Osteoblast (primary cell): ENCODE measurements at regions not wholly inside any gene's neighbourhood (a gene's known extent, or its start where the extent isn't known, plus 50 kb on each side); places are given as distances from the start of the nearest gene placed in this dataset.

Source experiments
- DNase-seq: peaks from one replicate; pipeline ENCODE4 v3.0.0; 2011; ENCODE audit warnings: low spot score, mixed read lengths; ENCODE audit not compliant: insufficient read length; ENCODE audit errors: missing footprints
- H2AFZ ChIP-seq: 2 replicates; pipeline ENCODE4 v1.6.0; 2011; ENCODE audit warnings: mild to moderate bottlenecking, low read length
- H3K27ac ChIP-seq: 2 replicates; pipeline ENCODE4 v1.5.1; 2011; ENCODE audit warnings: mild to moderate bottlenecking, low read depth, low read length, moderate library complexity
- H3K27me3 ChIP-seq: 2 replicates; pipeline ENCODE4 v1.6.0; 2012; ENCODE audit warnings: mild to moderate bottlenecking, control low read depth, inconsistent platforms, low read length, moderate library complexity; ENCODE audit not compliant: insufficient read depth
- H3K36me3 ChIP-seq: 2 replicates; pipeline ENCODE4 v1.5.1; 2011; ENCODE audit warnings: mild to moderate bottlenecking, low read length, control low read depth, moderate library complexity; ENCODE audit not compliant: insufficient read depth
- H3K4me1 ChIP-seq: 2 replicates; pipeline ENCODE4 v1.5.1; 2011; ENCODE audit warnings: mild to moderate bottlenecking, low read length, control low read depth, moderate library complexity; ENCODE audit not compliant: insufficient read depth
- H3K4me2 ChIP-seq: 2 replicates; pipeline ENCODE4 v1.6.0; 2011; ENCODE audit warnings: mild to moderate bottlenecking, low read length; ENCODE audit not compliant: insufficient read depth
- H3K4me3 ChIP-seq: fragments of 200-600 bp; sonication (generic); 3 replicates; pipeline ENCODE4 v1.5.1; 2012; ENCODE audit warnings: mild to moderate bottlenecking, low read length, inconsistent platforms; ENCODE audit not compliant: insufficient read depth
- H3K79me2 ChIP-seq: 2 replicates; pipeline ENCODE4 v1.6.0; 2012; ENCODE audit warnings: mild to moderate bottlenecking, low read length, control low read depth, inconsistent platforms; ENCODE audit not compliant: insufficient read depth
- H3K9me3 ChIP-seq: 2 replicates; pipeline ENCODE4 v1.5.1; 2011; ENCODE audit warnings: low read depth, low read length, control low read depth
- H4K20me1 ChIP-seq: 2 replicates; pipeline ENCODE4 v1.6.0; 2012; ENCODE audit warnings: mild to moderate bottlenecking, low read length, control low read depth; ENCODE audit not compliant: insufficient read depth
- CTCF ChIP-seq: IDR thresholded peaks from 2 replicates; pipeline ENCODE4 v1.5.1; 2011; ENCODE audit warnings: mild to moderate bottlenecking, low read depth, low read length, moderate library complexity; ENCODE audit errors: extremely low read depth

DNA sequence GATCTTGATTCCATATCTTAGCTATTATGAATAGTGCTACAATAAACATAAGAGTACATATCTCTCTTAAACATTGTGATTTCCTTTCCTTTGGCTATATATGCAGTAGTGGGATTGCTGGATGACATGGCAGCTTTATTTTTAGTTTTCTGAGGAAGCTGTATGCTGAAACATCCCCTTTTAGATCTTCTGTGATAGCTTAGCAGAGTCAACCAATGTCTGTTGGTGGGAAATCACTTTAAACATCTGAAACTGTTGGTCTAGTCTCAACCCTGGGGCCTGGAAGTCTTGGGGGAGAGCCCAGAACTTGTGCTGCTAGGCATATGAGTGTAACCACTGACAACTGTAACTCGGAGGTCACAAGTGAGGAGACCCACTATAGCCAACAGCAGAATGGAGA, 378.6 kb upstream of the SLC14A2 start:
- Histone ChIP-seq H3K79me2 (no peaks in the 10 kb centered on the region), H4K20me1 (no peaks in the 10 kb centered on the region), H3K36me3 (no peaks in the 10 kb centered on the region), H3K4me2 (no peak overlapping the region), H3K9me3 (no peaks in the 10 kb centered on the region), H3K4me1 (no peaks in the 10 kb centered on the region), H3K27me3 (no peaks in the 10 kb centered on the region), H3K27ac (no peak overlapping the region), H3K4me3 (no peak overlapping the region), H2AFZ (no peak overlapping the region)
- no peak for TF ChIP-seq CTCF
- DNase-seq, result no peak

DNA sequence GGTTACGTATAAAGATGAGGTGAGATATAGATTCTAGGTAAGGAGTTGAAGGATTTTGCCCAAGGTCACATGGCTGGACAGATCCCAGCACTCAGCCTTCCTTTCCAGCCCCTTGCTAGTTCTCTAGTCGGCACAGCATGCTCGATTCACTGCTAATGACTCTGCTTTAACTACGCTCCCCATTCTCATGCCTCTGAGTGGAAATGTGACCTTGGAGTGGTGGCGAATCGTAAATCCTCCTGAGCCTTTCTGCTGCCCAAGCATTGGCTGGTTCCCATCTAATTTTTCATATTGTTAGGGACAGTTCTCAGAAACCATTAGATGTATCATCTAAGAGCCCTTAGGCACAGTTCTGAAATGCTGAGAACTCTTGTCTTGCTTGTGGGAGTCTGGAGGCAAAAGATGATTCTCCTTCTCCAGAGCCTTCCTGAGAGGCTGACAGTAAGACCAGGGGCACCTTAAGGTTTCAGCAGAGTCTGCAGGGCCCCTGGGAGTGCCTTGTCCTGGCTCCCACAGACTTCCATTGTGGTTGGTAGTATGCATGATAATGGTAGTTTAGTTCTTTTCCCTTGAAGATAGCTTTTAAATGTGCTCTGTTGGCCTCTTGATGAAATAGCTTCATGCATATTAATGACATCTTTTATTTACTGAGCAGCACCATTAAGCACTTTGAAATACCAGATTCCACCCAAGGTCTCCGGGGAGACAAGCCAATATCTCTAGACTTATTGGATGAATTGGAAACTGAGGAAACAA, 377.8 kb upstream of the SLC14A2 start:
- H4K20me1 ChIP-seq, result no peaks in the 10 kb centered on the region
- no peaks in the 10 kb centered on the region for H3K4me1 ChIP-seq
- no peaks in the 10 kb centered on the region for H3K9me3 ChIP-seq
- H3K36me3 ChIP-seq, result no peaks in the 10 kb centered on the region
- H3K27ac ChIP-seq, result no peak overlapping the region
- H3K79me2 ChIP-seq, result no peaks in the 10 kb centered on the region
- no peak overlapping the region for H3K4me2 ChIP-seq
- DNase-seq, result no peak
- no peak overlapping the region for H3K4me3 ChIP-seq
- no peak for TF ChIP-seq CTCF
- no peak overlapping the region for H2AFZ ChIP-seq
- no peaks in the 10 kb centered on the region for H3K27me3 ChIP-seq

DNA sequence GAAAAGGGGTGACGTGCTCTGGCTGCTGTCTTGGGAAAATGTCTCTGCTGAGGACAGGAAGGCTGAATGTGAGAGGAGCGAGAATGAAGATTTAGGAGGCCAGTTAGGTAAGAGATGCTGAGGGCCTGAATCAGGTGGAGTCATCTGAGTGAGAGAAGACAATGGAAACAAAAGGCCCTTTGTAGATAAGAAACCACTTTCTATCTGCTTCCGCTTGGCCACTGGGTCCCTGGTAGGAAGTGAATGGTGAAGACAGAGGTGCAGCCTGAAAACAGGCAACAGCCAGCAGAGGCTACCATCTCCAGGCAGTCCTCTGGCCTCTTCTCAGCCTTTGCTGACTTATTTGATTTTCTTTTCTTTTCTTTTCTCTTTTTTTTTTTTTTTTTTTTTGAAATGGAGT, 374.0 kb upstream of the SLC14A2 start:
- Histone ChIP-seq H3K27me3 (no peaks in the 10 kb centered on the region), H2AFZ (no peak overlapping the region), H3K9me3 (no peaks in the 10 kb centered on the region), H3K4me2 (no peak overlapping the region), H3K79me2 (no peaks in the 10 kb centered on the region), H4K20me1 (no peaks in the 10 kb centered on the region), H3K4me3 (no peak overlapping the region), H3K4me1 (peaks cover 13% of the 10 kb centered on the region), H3K36me3 (no peaks in the 10 kb centered on the region), H3K27ac (no peak overlapping the region)
- no peak for TF ChIP-seq CTCF
- no peak for DNase-seq

GRCh38 chr18:45241982-45242565, 373.2 kb upstream of the SLC14A2 start:
- TF ChIP-seq CTCF, result no peak
- H3K4me1 ChIP-seq, result peaks cover 13% of the 10 kb centered on the region
- H4K20me1 ChIP-seq, result no peaks in the 10 kb centered on the region
- H3K9me3 ChIP-seq, result no peaks in the 10 kb centered on the region
- H3K27ac ChIP-seq, result no peak overlapping the region
- H3K36me3 ChIP-seq, result no peaks in the 10 kb centered on the region
- H3K79me2 ChIP-seq, result no peaks in the 10 kb centered on the region
- H3K4me2 ChIP-seq, result no peak overlapping the region
- no peaks in the 10 kb centered on the region for H3K27me3 ChIP-seq
- H3K4me3 ChIP-seq, result no peak overlapping the region
- H2AFZ ChIP-seq, result no peak overlapping the region
- no peak for DNase-seq
